Caco-2 (cell line): ENCODE measurements at regions not wholly inside any gene's neighbourhood (a gene's known extent, or its start where the extent isn't known, plus 50 kb on each side); places are given as distances from the start of the nearest gene placed in this dataset.

Experiments used
- BruUV-seq: library from RNA; stranded (reverse); fragments of 400-500 nt; replicated peaks from 2 replicates; lab custom pipeline; 2021; lab: Mats Ljungman, UMichigan
- CTCF ChIA-PET: fragments of 300-600 bp; sonication (Branson Sonifier 250); formaldehyde crosslinking; loops from one replicate; lab custom pipeline; 2022; ENCODE audit warnings: antibody characterized with exemption; lab: Charles Lee
- POLR2A ChIA-PET: fragments of 300-600 bp; sonication (Branson Sonifier 250); formaldehyde crosslinking; loops from one replicate; lab custom pipeline; 2022; ENCODE audit warnings: antibody characterized with exemption; lab: Charles Lee
- DNase-seq, 2 experiments: peaks; one replicate each; pipeline versions ENCODE4 v3.0.0 to v3.0.0-alpha.2; 2020 to 2022
- H3K27me3 ChIP-seq: replicated peaks from 2 replicates; pipeline ENCODE4 v1.6.0; 2011; ENCODE audit warnings: low read length; ENCODE audit not compliant: control insufficient read depth, insufficient read depth
- H3K36me3 ChIP-seq: 2 replicates; pipeline ENCODE4 v1.5.1; 2011; ENCODE audit warnings: low read length; ENCODE audit not compliant: control insufficient read depth, insufficient read depth
- H3K4me1 ChIP-seq: fragments of 250-450 bp; sonication (Bioruptor Pico); 2 replicates; pipeline ENCODE4 v1.5.1; 2020; ENCODE audit warnings: mild to moderate bottlenecking
- H3K4me3 ChIP-seq: 2 replicates; pipeline ENCODE4 v1.5.1; 2011; ENCODE audit warnings: low read depth, mild to moderate bottlenecking, control low read depth, low read length
- H3K9me3 ChIP-seq: fragments of 250-450 bp; sonication (Bioruptor Pico); 2 replicates; pipeline ENCODE4 v1.5.1; 2020; ENCODE audit warnings: mild to moderate bottlenecking, moderate library complexity
- H3K27ac Mint-ChIP-seq: one replicate; pipeline ENCODE4 v1.8.0; 2022; ENCODE audit warnings: mixed read lengths; ENCODE audit not compliant: unreplicated experiment
- H3K27me3 Mint-ChIP-seq: one replicate; pipeline ENCODE4 v1.8.0; 2022; ENCODE audit warnings: mixed read lengths; ENCODE audit not compliant: insufficient read depth, unreplicated experiment
- H3K36me3 Mint-ChIP-seq: one replicate; pipeline ENCODE4 v1.8.0; 2022; ENCODE audit warnings: mild to moderate bottlenecking, mixed read lengths; ENCODE audit not compliant: insufficient read depth, unreplicated experiment
- H3K4me1 Mint-ChIP-seq: one replicate; pipeline ENCODE4 v1.8.0; 2022; ENCODE audit warnings: low read depth, mixed read lengths; ENCODE audit not compliant: unreplicated experiment
- H3K4me3 Mint-ChIP-seq: one replicate; pipeline ENCODE4 v1.8.0; 2022; ENCODE audit warnings: mild to moderate bottlenecking, moderate library complexity, mixed read lengths; ENCODE audit not compliant: unreplicated experiment
- H3K9me3 Mint-ChIP-seq: one replicate; pipeline ENCODE4 v1.8.0; 2022; ENCODE audit warnings: mixed read lengths; ENCODE audit not compliant: unreplicated experiment
- CTCF ChIP-seq, 2 experiments: fragments of 200-600 bp in 1 of 2; IDR thresholded peaks; 1 replicate in 1 of 2; 2 replicates in 1 of 2; pipeline versions ENCODE4 v1.5.1 to v1.8.0; 2011 to 2022; ENCODE audit warnings: antibody characterized with exemption in 1 of 2, control low read depth in 1 of 2, inconsistent platforms in 1 of 2, low read depth in 1 of 2, low read length in 1 of 2, mild to moderate bottlenecking in 1 of 2, moderate library complexity in 1 of 2; ENCODE audit not compliant: insufficient read depth in 1 of 2, severe bottlenecking in 1 of 2, unreplicated experiment in 1 of 2
- intact Hi-C: fragments of 100-400 bp; cut with micrococcal nuclease; formaldehyde crosslinking; loops from one replicate; pipeline ENCODE4 v1.10.0; 2022; ENCODE audit not compliant: unreplicated experiment

GRCh38 chr2:71927757-71928715 lies 219.6 kb downstream of the CYP26B1 start:
- no peak overlapping the region for H3K27ac Mint-ChIP-seq
- Histone ChIP-seq H3K27me3 (no peaks in the 10 kb centered on the region), H3K36me3 (no peaks in the 10 kb centered on the region), H3K4me1 (peaks cover 6% of the 10 kb centered on the region; the same call in 1 of the 2 replicates), H3K4me3 (no peak overlapping the region), H3K9me3 (no peaks in the 10 kb centered on the region)
- CTCF ChIA-PET, result no interaction called here
- no peak overlapping the region for H3K4me3 Mint-ChIP-seq
- H3K27me3 Mint-ChIP-seq, result no peaks in the 10 kb centered on the region
- no TSS peak for BruUV-seq
- POLR2A ChIA-PET, result no interaction called here
- no peaks in the 10 kb centered on the region for H3K4me1 Mint-ChIP-seq
- no peak for TF ChIP-seq CTCF (IDR thresholded peaks at IDR 0.05; ENCODE audit: insufficient read depth in 1 of 2, low read depth in 1 of 2, low read length in 1 of 2, severe bottlenecking in 1 of 2, unreplicated experiment in 1 of 2)
- H3K9me3 Mint-ChIP-seq, result no peaks in the 10 kb centered on the region
- intact Hi-C loops, result no loop called here
- no peak for DNase-seq
- H3K36me3 Mint-ChIP-seq, result no peaks in the 10 kb centered on the region

- H3K4me1 ChIP-seq, result peaks cover 6% of the 10 kb centered on the region; the same call in 1 of the 2 replicates
- no peak overlapping the region for H3K27ac Mint-ChIP-seq
- TF ChIP-seq CTCF (IDR thresholded peaks at IDR 0.05; ENCODE audit: insufficient read depth in 1 of 2, low read depth in 1 of 2, low read length in 1 of 2, severe bottlenecking in 1 of 2, unreplicated experiment in 1 of 2), result no peak
- no TSS peak for BruUV-seq
- DNase-seq, result peak in 1 of 2 experiments; percentile 27
- no peaks in the 10 kb centered on the region for H3K36me3 ChIP-seq
- no peaks in the 10 kb centered on the region for H3K4me1 Mint-ChIP-seq
- H3K9me3 ChIP-seq, result no peaks in the 10 kb centered on the region
- intact Hi-C loops, result no loop called here
- no peaks in the 10 kb centered on the region for H3K36me3 Mint-ChIP-seq
- H3K9me3 Mint-ChIP-seq, result no peaks in the 10 kb centered on the region
- no peaks in the 10 kb centered on the region for H3K27me3 Mint-ChIP-seq
- H3K27me3 ChIP-seq, result no peaks in the 10 kb centered on the region
- no peak overlapping the region for H3K4me3 ChIP-seq
- ChIA-PET POLR2A (no interaction called here), CTCF (no interaction called here)
- H3K4me3 Mint-ChIP-seq, result no peak overlapping the region
Measured at GRCh38 chr2:71926876-71927756, 220.5 kb downstream of the CYP26B1 start.

DNA sequence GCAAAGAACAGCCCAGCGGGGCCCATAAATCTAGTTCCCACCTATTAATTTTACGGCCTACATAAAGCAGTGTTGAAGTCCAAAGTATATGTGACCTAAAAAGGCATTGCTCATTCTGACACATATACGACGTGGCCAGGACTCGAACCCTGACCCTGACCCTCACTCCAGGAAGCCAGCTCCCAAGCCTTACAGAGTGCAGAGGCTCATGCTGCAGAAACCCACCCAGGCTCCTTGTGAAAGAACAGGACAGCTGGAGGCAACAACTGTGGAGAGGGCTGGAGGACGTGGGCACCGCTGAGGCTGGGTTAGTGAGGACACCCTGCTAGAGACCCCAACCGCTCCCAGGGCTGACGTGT lies 221.6 kb downstream of the CYP26B1 start:
- Mint-ChIP-seq H3K4me1 (no peaks in the 10 kb centered on the region), H3K27me3 (no peaks in the 10 kb centered on the region), H3K4me3 (no peak overlapping the region), H3K9me3 (no peaks in the 10 kb centered on the region), H3K27ac (no peak overlapping the region), H3K36me3 (no peaks in the 10 kb centered on the region)
- peaks cover 6% of the 10 kb centered on the region; the same call in 1 of the 2 replicates for H3K4me1 ChIP-seq
- DNase-seq, result peak in 1 of 2 experiments; percentile 50
- intact Hi-C loops, result no loop called here
- no TSS peak for BruUV-seq
- no peak for TF ChIP-seq CTCF (IDR thresholded peaks at IDR 0.05; ENCODE audit: insufficient read depth in 1 of 2, low read depth in 1 of 2, low read length in 1 of 2, severe bottlenecking in 1 of 2, unreplicated experiment in 1 of 2)
- POLR2A ChIA-PET, result no interaction called here
- CTCF ChIA-PET, result interaction anchor here (1.2 to 4.0 kb wide), 2 partner anchors 189 to 225 kb away, joined by 5 to 82 read pairs; no protein-coding TSS in a partner anchor
- no peaks in the 10 kb centered on the region for H3K9me3 ChIP-seq
- no peaks in the 10 kb centered on the region for H3K27me3 ChIP-seq
- no peak overlapping the region for H3K4me3 ChIP-seq
- H3K36me3 ChIP-seq, result no peaks in the 10 kb centered on the region
